ENCODE measurements at regions not wholly inside any gene's neighbourhood (a gene's known extent, or its start where the extent isn't known, plus 50 kb on each side); places are given as distances from the start of the nearest gene placed in this dataset.
"Not testable (repeated sequence)": the region's sequence is repeated elsewhere in the genome, so short reads cannot be mapped to it uniquely, and the experiment has no call there.

DNA sequence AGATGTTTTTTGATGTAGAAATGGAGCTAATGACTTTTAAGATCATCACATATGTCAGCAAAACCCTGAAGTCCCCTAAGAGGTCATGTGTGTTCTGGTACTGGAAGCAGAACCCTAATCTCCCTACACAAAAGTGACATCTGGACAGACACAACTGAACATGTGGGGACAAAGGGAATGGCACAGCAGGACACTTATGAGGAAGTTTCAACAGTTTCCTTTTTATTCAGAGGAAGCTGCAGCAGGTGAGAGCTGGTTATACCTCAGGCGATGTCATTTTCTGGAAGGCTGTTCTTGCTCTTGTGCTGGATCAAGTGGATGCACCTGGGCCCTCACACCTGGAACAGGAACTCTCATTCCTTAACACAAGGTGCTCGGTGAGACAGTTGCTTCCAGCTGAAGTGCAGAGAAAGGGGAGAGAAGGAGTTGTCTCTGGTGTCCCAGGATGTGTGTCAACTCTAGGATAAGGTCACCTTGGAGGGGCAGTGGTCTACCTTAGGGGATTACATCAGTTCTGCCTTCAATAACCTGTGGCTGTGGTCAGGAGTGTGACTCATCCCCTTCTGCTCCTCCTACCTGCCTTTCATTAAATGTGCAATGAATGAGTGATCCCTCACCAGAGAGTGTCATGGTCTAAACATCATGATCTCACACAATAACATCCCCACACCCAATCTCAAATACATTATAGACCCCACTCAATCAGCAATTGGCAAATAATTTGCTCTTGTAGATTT is 463.4 kb downstream of the TMEM121 start:
- DNase-seq = peak in 1 of 2 experiments; percentile 21

DNA sequence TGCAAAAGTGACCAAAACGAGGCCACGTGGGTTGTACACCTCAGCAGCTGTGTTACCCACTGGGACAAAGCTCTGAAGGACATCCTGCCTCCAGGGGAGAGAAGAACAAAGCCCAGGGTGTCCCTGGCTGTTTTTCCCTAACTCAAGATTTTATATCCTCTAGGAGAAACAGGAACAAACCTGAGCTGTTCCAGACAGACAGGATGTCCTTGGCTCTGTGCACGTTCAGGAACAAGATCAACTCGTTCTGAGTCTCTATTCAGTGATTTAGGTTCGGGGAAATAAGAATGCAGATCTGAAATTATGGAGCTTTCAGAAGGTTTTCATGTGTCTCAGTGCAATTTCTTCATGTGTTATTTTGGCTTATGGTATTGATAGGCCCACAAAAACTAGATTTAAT is 465.3 kb downstream of the TMEM121 start:
- DNase-seq = not testable (repeated sequence)

DNA sequence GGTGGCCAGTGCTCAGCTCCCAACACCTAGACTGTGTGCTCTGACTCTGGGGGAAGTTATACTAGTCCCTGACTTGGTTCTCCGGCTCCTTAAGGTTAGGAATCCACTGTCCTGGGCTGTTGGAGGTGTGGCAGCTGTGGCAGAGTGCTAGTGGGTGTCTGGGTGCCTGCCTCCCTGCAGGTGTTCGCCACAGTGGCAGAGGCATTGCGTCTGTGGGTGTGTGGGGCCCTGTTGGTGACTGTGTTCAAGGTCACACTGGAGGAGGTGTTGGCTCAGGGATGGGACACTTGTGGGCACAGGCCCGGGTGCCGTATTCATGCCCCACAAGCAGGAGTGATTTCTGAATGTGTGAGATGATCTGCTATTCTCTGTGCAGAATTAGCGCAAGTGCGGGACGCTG is 467.4 kb downstream of the TMEM121 start:
- no peak for DNase-seq

DNA sequence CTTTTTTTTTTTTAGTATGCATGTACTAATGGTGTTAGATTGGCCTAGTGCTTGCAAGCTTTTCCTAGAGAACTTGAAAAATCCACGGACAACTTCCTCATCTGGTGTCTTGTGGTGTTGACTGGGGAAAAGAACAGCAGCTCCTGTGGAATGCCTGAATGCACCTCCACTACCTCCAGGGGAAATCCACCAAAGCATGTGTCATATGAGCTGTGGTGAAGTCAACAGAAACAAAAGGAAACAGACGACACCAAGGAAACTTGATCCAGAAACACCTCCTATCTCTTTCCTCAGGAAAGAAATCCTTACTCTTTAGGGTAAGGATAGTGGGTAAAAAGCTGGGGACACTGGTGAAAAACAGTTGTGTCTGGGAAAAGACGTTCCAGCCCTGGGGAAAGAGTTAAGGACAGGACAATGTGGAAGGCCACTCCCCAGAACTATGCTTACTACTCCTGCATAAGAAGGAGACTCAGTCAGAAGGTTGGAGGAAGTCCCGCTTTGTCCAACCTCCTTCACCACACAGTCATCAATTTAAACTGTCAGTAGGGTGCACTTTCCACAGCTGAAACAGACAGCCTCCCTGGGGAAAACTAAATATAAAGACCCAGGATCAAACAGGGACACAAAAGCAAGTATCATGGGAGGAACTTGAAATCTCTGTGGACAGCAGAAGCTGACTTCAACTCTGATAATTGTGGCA is 468.8 kb downstream of the TMEM121 start:
- not testable (repeated sequence) for DNase-seq

DNA sequence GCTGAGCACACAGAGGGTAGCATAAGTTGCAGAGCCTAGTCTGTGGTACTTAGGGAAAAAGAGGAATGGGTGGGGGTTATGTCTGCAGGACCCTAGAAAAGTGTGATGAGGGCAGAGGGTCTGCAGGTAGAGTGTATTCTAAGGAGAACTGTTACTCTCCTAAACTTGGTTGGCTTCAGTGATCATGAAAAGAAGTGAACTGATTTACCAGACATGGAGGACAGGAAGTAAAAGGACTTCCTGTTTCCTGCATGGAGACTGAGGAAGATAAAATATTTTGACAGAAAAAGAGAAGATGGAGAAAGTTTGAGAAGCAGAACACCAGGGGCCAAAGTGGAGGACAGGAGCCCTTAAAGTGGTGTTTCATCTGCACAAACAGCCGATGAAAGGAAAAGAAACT is 472.2 kb downstream of the TMEM121 start:
- DNase-seq = not testable (repeated sequence)

DNA sequence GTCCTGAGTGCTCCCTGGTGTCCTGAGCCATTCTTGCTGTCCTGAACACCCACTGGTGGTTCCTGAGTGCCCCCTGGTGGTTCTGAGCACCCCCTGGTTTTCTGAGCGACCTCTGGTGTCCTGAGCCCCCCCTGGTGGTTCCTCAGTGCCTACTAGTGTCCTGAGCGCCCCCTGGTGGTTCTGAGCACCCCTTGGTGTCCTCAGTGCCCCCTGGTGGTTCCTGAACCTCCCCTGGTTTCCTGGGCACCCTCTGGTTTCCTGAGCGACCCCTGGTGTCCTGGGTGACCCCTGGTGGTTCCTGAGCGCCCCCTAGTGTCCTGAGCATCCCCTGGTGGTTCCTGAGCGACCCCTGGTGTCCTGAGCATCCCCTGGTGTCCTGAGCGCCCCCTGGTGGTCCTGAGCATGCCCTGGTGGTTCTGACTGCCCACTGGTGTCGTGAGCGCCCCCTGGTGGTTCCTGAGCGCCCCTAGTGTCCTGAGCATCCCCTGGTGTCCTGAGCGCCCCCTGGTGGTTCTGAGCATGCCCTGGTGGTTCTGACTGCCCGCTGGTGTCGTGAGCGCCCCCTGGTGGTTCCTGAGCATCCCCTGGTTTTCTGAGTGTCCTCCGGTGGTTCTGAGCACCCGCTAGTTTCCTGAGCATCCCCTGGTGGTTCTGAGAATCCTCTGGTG is 473.1 kb downstream of the TMEM121 start:
- peak in 1 of 2 experiments; percentile 56 for DNase-seq

DNA sequence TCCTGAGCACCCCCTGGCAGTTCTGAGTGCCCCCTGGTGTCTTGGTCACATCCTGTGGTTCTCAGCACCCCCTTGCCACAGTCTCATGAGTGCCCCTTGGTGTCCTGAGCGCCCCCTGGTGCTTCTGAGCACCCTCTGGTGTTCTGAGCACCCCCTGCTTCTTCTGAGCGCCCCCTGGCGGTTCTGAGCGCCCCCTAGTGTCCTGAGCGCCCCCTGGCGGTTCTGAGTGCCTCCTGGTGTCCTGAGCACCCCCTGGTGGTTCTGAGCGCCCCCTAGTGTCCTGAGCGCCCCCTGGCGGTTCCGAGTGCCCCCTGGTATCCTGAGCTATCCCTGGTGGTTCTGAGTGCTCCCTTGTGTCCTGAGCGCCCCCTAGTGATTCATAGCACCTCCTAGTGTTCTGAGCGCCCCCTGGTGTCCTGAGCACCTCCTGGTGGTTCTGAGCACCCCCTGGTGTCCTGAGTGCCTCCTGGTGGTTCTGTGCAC is 473.7 kb downstream of the TMEM121 start:
- not testable (repeated sequence) for DNase-seq

DNA sequence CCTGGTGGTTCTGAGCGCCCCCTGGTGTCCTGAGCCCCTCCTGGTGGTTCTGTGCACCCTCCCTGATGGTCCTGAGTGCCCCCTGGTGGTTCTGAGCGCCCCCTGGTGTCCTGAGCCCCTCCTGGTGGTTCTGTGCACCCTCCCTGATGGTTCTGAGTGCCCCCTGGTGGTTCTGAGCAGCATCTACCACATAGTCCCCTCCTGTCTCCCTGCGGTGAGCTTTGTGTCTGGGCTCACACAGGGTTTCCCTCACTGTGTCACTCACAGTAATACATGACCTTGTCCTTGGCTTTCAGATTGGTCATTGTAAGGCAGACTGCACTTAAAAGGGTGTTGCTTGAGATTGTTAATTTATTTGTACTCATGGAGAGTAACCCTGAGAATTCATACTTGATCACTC is 474.9 kb downstream of the TMEM121 start:
- DNase-seq = not testable (repeated sequence)

DNA sequence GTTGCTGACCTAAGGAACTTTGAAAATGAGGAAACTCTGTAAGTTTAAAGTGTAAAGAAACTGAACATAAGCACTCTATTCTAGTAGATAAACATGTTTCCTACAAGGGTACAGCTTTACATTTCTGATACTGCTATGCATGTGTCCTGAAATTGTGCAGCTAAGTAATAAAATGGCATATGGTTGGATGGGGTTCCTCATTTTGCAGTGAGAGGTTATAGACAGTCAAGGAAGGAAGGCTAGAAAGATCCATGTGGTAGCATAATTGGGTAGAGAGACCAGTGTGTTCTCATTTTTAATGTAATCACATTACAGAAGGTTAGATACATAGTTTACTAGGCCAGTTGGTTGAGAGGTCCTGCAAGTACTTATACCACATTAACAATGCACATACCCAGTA is 477.0 kb downstream of the TMEM121 start:
- no peak for DNase-seq

DNA sequence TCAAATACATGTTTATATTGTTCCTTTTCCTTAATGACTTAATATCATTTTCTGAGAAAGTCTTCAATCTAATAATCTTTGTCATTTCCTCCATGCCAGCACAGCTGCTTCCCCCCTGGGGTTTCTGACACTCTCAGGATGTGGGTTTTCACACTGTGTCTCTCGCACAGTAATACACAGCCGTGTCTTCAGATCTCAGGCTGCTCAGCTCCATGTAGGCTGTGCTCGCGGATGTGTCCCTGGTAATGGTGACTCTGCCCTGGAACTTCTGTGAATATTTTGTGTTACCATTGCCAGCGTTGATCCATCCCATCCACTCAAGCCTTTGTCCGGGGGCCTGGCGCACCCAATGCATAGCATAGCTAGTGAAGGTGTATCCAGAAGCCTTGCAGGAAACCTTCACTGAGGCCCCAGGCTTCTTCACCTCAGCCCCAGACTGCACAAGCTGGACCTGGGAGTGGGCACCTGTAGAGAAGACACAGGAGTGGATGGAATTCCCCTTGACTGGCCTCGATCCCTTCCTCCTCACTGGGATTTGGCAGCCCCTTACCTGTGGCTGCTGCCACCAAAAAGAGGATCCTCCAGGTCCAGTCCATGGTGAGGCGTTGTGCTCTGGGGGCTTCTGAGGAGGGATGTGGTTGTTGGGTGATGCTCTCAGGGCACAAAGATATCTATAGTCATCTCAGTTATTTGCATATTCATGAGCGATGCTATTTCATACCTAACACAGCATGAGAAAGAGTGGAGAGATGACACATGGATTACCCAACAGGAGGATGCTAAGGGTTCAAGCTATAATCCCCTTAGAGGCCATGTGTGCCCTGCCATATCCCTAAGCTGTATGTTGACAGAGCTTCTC is 478.8 kb downstream of the TMEM121 start:
- not testable (repeated sequence) for DNase-seq

DNA sequence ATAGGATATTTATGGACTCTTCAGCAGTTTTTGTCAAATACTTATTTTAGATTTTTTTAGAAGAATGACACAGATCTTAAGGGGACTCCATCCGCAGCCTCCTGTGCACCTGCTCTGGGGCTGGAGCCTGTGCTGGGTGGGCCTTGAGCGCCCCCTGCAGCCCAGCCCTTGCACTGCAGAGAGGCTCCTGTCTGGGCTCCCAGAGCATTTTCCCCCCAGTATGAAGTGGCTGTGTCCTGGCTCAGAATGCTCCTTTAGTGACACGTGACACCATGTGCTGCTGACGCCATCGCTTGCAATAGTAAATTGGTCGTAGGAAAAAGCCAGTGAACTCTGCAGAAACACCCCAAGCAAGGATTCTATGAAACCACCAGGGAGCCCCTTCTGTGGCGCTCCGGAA is 479.7 kb downstream of the TMEM121 start:
- DNase-seq = peak in 1 of 2 experiments; percentile 25

DNA sequence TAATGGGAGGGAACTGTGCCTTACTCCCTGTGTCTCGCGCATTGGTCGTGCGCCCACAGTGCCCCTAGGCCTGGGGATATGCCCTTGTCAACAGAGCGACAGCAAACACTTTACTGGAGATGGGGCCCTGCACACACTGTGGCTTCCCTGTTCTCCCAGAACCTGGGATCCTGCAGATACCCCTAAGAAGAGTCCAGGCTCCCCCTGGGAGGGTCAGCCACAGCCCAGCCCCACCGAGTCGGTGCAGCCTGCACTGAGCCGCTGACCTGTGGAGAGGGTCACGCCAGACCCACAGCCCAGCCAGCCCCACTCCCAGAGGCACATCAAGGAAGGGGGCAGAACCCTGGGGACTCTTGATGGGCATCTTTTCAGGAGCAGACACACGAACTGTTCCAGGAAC is 480.3 kb downstream of the TMEM121 start:
- DNase-seq = not testable (repeated sequence)

DNA sequence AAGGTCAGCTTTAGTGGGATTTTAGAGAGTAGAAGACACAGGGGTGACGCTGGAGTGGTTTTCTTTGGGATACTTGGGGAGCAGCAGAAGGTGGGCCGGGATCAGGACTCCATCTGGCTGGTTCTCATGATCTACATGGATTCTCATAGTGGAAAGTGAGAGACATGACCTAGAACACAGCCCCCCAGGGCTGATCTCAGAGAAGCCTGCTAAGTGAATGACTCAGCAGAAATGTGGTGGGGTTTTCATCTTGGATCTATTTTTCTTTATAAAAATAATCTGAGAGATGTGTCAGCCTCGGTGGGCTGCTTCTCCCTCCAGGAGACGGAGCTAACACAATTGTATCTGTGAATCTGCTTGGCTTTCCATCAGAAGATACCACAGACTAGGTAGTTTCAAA is 484.4 kb downstream of the TMEM121 start:
- DNase-seq = no peak

DNA sequence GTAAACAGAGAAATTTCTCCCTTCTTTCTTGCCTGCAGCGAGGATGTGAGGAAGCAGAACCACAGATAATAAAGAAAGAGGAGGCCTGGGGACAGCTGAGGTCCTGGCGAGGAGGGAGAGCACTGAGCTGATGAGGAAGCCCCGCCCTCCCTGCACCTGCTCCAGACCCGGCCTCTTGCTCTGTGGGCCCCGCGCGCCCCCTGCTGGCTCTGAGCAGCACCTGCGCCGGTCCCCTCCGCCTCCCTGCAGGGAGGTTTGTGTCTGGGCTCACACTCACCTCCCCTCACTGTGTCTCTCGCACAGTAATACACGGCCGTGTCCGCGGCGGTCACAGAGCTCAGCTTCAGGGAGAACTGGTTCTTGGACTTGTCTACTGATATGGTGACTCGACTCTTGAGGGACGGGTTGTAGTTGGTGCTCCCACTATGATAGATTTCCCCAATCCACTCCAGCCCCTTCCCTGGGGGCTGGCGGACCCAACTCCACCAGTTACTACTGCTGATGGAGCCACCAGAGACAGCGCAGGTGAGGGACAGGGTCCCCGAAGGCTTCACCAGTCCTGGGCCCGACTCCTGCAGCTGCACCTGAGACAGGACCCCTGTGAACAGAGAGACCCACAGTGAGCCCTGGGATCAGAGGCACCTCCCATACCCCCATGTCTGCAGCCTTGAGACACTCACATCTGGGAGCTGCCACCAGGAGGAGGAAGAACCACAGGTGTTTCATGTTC is 485.4 kb downstream of the TMEM121 start:
- peak in 1 of 2 experiments; percentile 13 for DNase-seq

DNA sequence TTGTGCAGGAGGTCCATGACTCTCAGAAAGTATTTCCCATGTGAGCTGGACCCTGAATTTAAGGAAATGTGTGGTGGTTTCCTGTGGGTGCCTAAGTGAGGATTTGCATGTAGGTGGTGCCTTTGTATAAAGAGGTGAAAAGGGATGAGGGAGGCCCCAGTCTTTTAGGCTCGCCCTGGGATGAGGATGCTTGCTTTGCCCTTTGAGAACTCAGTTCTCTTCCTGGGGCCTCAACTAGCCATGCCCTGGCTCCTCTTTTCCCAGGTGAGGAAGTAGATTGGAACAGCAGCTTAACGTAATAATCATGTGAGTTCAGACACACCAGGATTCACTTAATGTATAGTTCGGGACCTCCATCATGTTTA is 486.0 kb downstream of the TMEM121 start:
- DNase-seq = not testable (repeated sequence)

DNA sequence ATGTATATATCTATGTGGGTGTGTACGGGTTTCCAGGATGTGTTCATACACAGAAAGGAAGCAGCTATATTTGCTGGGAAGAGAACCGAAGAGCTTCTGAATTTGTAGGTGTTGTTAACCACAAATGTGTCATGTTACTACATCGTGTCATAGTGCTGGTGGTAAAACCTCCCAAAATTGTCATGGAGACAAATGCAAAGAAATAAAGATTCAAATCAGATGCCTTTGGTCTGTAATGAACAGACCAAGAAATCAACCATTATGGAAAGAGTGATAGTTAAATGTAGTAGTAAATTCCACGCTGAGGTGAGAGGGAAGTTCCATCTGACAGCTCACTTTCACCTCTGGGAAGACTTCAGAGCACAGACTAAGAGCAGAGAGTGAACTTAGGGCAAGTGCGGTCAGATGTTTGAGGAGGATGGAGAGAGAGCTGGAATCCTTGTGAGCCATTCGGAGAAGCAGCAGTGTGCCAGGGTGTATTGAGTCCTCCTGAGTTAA is 487.5 kb downstream of the TMEM121 start:
- DNase-seq = no peak

DNA sequence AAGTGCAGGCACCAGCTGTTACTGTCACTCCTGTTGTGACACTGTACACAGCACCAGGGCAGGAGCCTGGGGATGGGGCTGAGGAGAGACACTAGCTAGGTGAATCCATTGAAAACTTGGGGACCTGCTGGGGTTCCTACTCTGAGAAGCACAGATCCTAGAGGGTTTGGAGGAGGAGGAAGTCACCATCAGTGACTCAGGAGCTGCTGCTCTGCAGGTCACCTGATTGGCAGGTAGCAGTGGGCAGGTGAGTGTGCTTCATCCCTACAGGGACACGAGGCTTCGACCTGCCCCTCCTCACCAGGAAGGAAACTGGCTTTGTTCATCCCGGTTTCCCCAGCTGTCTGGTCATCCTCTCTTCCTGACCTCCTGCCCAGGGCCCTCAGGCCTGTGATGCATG is 491.6 kb downstream of the TMEM121 start:
- not testable (repeated sequence) for DNase-seq

DNA sequence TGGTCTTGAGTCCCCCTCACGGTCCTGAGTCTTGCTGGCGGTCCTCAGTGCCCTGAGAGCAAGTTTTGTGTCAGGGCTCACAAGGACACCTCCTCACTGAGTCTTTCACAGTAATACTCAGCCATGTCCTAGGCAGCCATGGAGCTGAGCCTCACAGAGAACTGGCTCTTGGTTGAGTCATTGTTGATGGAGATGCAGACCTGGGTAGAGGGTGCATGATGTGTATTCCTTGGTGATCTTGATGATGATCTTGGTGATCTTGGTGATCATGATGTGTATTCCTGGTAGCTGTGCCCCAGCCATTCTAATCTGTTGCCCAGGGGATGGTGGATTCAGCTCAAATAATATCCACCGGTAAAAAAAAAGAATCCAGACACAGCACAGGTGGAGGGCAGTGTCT is 495.4 kb downstream of the TMEM121 start:
- DNase-seq = no peak

DNA sequence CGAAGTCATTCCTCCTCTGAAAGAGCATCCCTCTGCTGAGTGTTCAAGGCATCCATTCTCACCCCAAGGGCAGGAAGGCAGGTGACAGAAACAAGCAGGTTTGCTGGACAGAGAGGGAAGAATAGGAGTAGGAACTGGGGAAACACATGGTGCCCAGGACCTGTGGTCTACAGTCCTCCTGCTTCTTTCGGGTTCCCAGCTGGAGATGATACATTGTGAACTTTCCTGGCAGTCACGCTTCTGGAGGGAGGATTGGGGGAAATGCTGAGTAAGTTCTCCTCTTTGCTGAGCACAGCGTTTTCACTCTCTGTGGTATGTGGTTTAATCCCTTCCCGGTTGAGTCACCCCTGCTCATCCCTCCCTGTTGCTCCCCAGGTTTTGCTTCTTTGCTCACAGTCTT is 496.3 kb downstream of the TMEM121 start:
- DNase-seq = not testable (repeated sequence)

DNA sequence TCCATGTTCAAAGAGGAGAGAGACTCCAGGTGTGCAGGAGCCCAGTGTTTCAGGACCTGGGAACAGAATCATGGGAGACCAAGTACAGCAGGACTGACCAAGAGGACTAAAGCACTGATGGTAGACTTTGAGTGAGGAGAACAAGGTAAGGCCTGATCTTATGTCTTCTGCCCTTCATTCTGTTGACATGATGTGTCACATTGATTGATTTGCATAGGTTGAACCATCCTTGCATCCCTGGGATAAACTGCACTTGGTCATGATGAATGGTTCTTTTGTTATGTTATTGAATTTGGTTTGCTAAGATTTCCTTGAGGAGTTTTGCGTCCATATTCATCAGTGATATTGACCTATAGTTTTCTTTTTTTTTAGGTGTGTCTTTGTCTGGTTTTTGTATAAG is 497.0 kb downstream of the TMEM121 start:
- DNase-seq = no peak

DNA sequence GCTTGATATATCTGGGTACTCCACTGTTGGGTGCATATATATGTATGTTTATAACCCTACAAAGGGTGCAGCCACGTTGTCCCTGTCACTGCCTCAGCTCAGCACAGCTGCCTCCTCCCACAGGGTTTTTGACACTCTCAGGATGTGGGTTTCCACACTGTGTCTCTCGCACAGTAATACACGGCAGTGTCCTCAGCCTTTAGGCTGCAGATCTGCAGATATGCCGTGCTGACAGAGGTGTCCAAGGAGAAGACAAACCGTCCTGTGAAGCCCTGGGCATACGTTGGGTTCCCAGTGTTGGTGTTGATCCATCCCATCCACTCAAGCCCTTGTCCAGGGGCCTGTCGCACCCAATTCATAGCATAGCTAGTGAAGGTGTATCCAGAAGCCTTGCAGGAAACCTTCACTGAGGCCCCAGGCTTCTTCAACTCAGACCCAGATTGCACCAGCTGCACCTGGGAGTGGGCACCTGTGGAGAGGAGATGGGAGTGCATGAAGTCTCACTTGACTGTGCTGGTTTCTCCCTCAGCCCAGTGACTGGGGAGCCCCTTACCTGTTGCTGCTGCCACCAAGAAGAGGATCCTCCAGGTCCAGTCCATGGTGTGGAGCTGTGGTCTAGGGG is 498.7 kb downstream of the TMEM121 start:
- no peak for DNase-seq
